Liver (tissue), 8 donors: ENCODE measurements at regions not wholly inside any gene's neighbourhood (a gene's known extent, or its start where the extent isn't known, plus 50 kb on each side); places are given as distances from the start of the nearest gene placed in this dataset.
"Not testable (repeated sequence)": the region's sequence is repeated elsewhere in the genome, so short reads cannot be mapped to it uniquely, and the experiment has no call there.

ENCODE experiments used
- DNase-seq: peaks from one replicate; pipeline ENCODE4 v3.0.0-alpha.2; 2017; ENCODE audit warnings: low spot score
- H3K27ac ChIP-seq, 2 donors: one replicate each; pipeline ENCODE4 v1.7.0; 2013; ENCODE audit warnings: inconsistent platforms in 2 of 2, low read length in 2 of 2, control low read depth in 1 of 2, low read depth in 1 of 2, mild to moderate bottlenecking in 1 of 2
- H3K27me3 ChIP-seq, 4 donors: one replicate each; pipeline versions ENCODE4 v1.6.1 to v1.7.0; 2013; ENCODE audit warnings: low read length in 3 of 4, inconsistent platforms in 1 of 4, mild to moderate bottlenecking in 1 of 4, moderate library complexity in 1 of 4; ENCODE audit not compliant: control insufficient read depth in 4 of 4, insufficient read depth in 4 of 4
- H3K36me3 ChIP-seq, 4 donors: one replicate each; pipeline versions ENCODE4 v1.6.1 to v1.7.0; 2013; ENCODE audit warnings: low read length in 3 of 4, mild to moderate bottlenecking in 3 of 4, low read depth in 1 of 4, moderate library complexity in 1 of 4; ENCODE audit not compliant: control insufficient read depth in 4 of 4, insufficient read depth in 3 of 4
- H3K4me1 ChIP-seq, 4 donors: one replicate each; pipeline versions ENCODE4 v1.6.1 to v1.7.0; 2013; ENCODE audit warnings: low read length in 3 of 4, mild to moderate bottlenecking in 3 of 4, moderate library complexity in 1 of 4; ENCODE audit not compliant: control insufficient read depth in 4 of 4, insufficient read depth in 4 of 4
- H3K4me3 ChIP-seq, 3 donors: one replicate each; pipeline versions ENCODE4 v1.6.1 to v1.7.0; 2013; ENCODE audit warnings: low read length in 3 of 3, control low read depth in 1 of 3, low read depth in 1 of 3, mild to moderate bottlenecking in 1 of 3
- H3K9ac ChIP-seq, 2 donors: one replicate each; pipeline ENCODE4 v1.7.0; 2013; ENCODE audit warnings: low read length in 2 of 2, mild to moderate bottlenecking in 2 of 2, moderate library complexity in 2 of 2, control low read depth in 1 of 2, low read depth in 1 of 2
- H3K9me3 ChIP-seq, 4 donors: one replicate each; pipeline versions ENCODE4 v1.6.1 to v1.7.0; 2013; ENCODE audit warnings: low read length in 3 of 4; ENCODE audit not compliant: control insufficient read depth in 4 of 4
- ATF3 ChIP-seq: IDR thresholded peaks from 2 replicates; pipeline ENCODE4 v1.6.1; 2016; ENCODE audit warnings: antibody characterized with exemption
- CTCF ChIP-seq: fragments of 150-350 bp; IDR thresholded peaks from 2 replicates; pipeline ENCODE4 v1.5.1; 2017; ENCODE audit warnings: improper control_type of control experiment, low read depth, low read length; ENCODE audit not compliant: missing input control
- EGR1 ChIP-seq, 2 donors: IDR thresholded peaks; 2 replicates each; pipeline ENCODE4 v1.6.1; 2016 to 2018; ENCODE audit warnings: antibody characterized with exemption in 2 of 2, low read depth in 2 of 2
- FOXA1 ChIP-seq: IDR thresholded peaks from 2 replicates; pipeline ENCODE4 v1.6.1; 2016; ENCODE audit warnings: antibody characterized with exemption
- FOXA2 ChIP-seq: IDR thresholded peaks from 2 replicates; pipeline ENCODE4 v1.6.1; 2016; ENCODE audit warnings: antibody characterized with exemption
- GABPA ChIP-seq, 2 donors: IDR thresholded peaks in 1 of 2; conservative IDR thresholded peaks in 1 of 2; 2 replicates each; pipeline ENCODE4 v1.6.1; 2016; ENCODE audit warnings: antibody characterized with exemption in 2 of 2, mild to moderate bottlenecking in 1 of 2, moderate library complexity in 1 of 2
- JUND ChIP-seq, 2 donors: IDR thresholded peaks; 2 replicates each; pipeline ENCODE4 v1.6.1; 2016; ENCODE audit warnings: antibody characterized with exemption in 2 of 2
- MAX ChIP-seq: IDR thresholded peaks from 2 replicates; pipeline ENCODE4 v1.6.1; 2016; ENCODE audit warnings: antibody characterized with exemption
- NR2F2 ChIP-seq: IDR thresholded peaks from 2 replicates; pipeline ENCODE4 v1.6.1; 2016; ENCODE audit warnings: antibody characterized with exemption
- REST ChIP-seq: IDR thresholded peaks from 2 replicates; pipeline ENCODE4 v1.6.1; 2016; ENCODE audit warnings: antibody characterized with exemption, mild to moderate bottlenecking
- TAF1 ChIP-seq: conservative IDR thresholded peaks from 2 replicates; pipeline ENCODE4 v1.6.1; 2016; ENCODE audit warnings: antibody characterized with exemption, mild to moderate bottlenecking
- YY1 ChIP-seq: IDR thresholded peaks from 2 replicates; pipeline ENCODE4 v1.6.1; 2016; ENCODE audit warnings: antibody characterized with exemption, mild to moderate bottlenecking
- ZBTB33 ChIP-seq: IDR thresholded peaks from 2 replicates; pipeline ENCODE4 v1.6.1; 2016; ENCODE audit warnings: antibody characterized with exemption
- WGBS: extraction: QIAGEN DNeasy Blood & Tissue Kit; methylation state at CpG from one replicate; pipeline ENCODE4 v1.1.7; 2013; 5-methylcytosine and 5-hydroxymethylcytosine counted together
- donor health status: healthy.
- donor health status: healthy.
- donor health status: healthy.
- donor health status: healthy.
- donor health status: healthy.

- Histone ChIP-seq H3K4me1 (no peaks in the 10 kb centered on the region), H3K4me3 (no peak overlapping the region), H3K27me3 (no peaks in the 10 kb centered on the region), H3K36me3 (no peaks in the 10 kb centered on the region), H3K27ac (no peak overlapping the region), H3K9ac (no peak overlapping the region), H3K9me3 (no peaks in the 10 kb centered on the region)
- whole genome bisulfite sequencing: 61% methylated on average over 2 of the region's 2 CpGs
- no peak for DNase-seq
- TF ChIP-seq GABPA (IDR thresholded peaks at IDR 0.05 in 1 of 2, conservative IDR thresholded peaks at IDR 0.05 in 1 of 2): no peak
- TF ChIP-seq JUND (IDR thresholded peaks at IDR 0.05): no peak
- TF ChIP-seq CTCF: no peak
- TF ChIP-seq NR2F2: no peak
- no peak for TF ChIP-seq FOXA2
- no peak for TF ChIP-seq TAF1
- no peak for TF ChIP-seq FOXA1
- no peak for TF ChIP-seq ZBTB33
- no peak for TF ChIP-seq MAX
Measured at GRCh38 chr17:12209632-12210191, 189.0 kb downstream of the MAP2K4 start.

GRCh38 chr17:12220714-12221439 lies 200.2 kb downstream of the MAP2K4 start:
- 94% methylated on average over 59 of the region's 59 CpGs for WGBS
- H3K36me3 ChIP-seq, H3K9me3 ChIP-seq, DNase-seq, H3K27ac ChIP-seq, H3K4me3 ChIP-seq, H3K9ac ChIP-seq, H3K27me3 ChIP-seq, H3K4me1 ChIP-seq: not testable (repeated sequence)

GRCh38 chr17:12222392-12222791 lies 201.7 kb downstream of the MAP2K4 start:
- 81% methylated on average over 4 of the region's 4 CpGs for WGBS
- H3K4me1 ChIP-seq: no peaks in the 10 kb centered on the region
- no peaks in the 10 kb centered on the region for H3K36me3 ChIP-seq
- no peak overlapping the region for H3K9ac ChIP-seq
- TF ChIP-seq EGR1 (IDR thresholded peaks at IDR 0.05; ENCODE audit: low read depth in 2 of 2): no peak
- TF ChIP-seq YY1: no peak
- no peak for TF ChIP-seq REST
- TF ChIP-seq ATF3: no peak
- TF ChIP-seq ZBTB33: no peak
- H3K27ac ChIP-seq: no peak overlapping the region
- peaks cover 0 to 4% (median 0%) of the 10 kb centered on the region in 4 donors for H3K9me3 ChIP-seq
- H3K27me3 ChIP-seq: peaks cover 0 to 2% (median 0%) of the 10 kb centered on the region in 4 donors
- H3K4me3 ChIP-seq: no peak overlapping the region
- no peak for DNase-seq
